ENCODE measurements at regions not wholly inside any gene's neighbourhood (a gene's known extent, or its start where the extent isn't known, plus 50 kb on each side); places are given as distances from the start of the nearest gene placed in this dataset.

GRCh38 chr4:24248674-24249630 lies 335.4 kb downstream of the DHX15 start:
- Histone ChIP-seq H3K9me3 (ENCODE audit: control insufficient read depth, low read length) (no peaks in the 10 kb centered on the region), H3K4me3 (ENCODE audit: low read length) (no peak overlapping the region), H3K36me3 (ENCODE audit: control insufficient read depth, insufficient read depth, low read length) (no peaks in the 10 kb centered on the region), H3K9ac (ENCODE audit: low read length) (no peak overlapping the region), H3K27me3 (ENCODE audit: control insufficient read depth, insufficient read depth, low read length) (no peaks in the 10 kb centered on the region), H3K4me1 (ENCODE audit: control insufficient read depth, insufficient read depth, low read length) (no peaks in the 10 kb centered on the region)

DNA sequence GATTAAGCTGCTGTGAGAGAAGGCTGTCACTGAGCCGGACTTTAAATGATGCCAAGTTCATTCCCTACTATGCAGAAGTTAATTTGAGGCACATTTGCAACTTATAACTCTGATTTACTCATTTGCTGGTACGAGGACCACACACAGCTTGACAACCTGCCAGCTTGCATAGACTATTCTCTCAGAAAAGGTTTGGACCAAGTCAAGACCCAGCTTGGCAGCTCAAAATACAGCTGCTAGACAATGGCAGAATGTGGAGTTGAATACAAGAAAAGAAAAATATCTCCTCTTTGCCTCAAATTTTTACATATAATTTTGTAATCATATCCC lies 338.9 kb downstream of the DHX15 start:
- no peak overlapping the region for H3K4me3 ChIP-seq (ENCODE audit: low read length)
- no peaks in the 10 kb centered on the region for H3K36me3 ChIP-seq (ENCODE audit: control insufficient read depth, insufficient read depth, low read length)
- H3K9ac ChIP-seq (ENCODE audit: low read length): no peak overlapping the region

DNA sequence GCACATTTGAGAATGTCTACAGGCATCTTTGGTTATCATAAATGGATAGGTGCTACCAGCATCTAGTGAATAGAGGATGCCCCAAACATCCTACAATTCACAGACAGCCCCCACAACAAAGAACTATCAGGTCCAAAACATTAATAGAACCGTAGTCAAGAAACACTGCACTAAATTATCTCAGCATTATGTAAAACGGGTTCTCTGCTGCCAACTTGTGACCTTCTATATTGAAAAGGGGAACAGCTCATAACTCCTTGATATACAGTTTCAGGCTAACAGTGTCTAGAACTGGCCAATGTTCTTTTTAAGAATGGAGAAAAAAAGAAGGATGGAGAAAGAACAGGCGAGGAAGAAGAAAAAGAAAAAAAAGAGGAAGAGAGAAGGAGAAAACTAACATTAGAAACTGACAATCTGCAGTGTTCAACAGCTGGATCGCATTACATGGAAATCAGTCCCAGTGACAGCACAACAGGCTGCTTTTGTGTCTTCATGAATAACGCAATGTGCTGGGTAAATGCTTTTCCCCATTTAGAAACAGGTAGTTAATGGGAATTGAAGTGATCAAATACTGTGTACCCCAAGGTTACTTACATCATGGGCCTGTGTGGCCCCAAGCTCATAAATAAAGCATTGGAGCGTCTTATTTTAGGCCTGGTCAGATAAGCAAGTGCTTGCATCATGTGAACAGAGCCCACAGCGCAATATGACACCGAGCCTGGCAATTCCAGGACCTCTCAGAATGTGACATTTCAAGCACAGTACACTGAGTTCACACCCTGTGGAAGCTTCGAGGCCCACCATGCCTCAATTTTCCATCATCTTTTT lies 339.5 kb downstream of the DHX15 start:
- Histone ChIP-seq H3K9ac (ENCODE audit: low read length) (no peak overlapping the region), H3K9me3 (ENCODE audit: control insufficient read depth, low read length) (no peaks in the 10 kb centered on the region), H3K27me3 (ENCODE audit: control insufficient read depth, insufficient read depth, low read length) (no peaks in the 10 kb centered on the region), H3K36me3 (ENCODE audit: control insufficient read depth, insufficient read depth, low read length) (no peaks in the 10 kb centered on the region), H3K4me1 (ENCODE audit: control insufficient read depth, insufficient read depth, low read length) (no peaks in the 10 kb centered on the region), H3K4me3 (ENCODE audit: low read length) (no peak overlapping the region)

More for the DNA sequence above, 338.9 kb downstream of the DHX15 start:
- H3K9me3 ChIP-seq (ENCODE audit: control insufficient read depth, low read length): no peaks in the 10 kb centered on the region
- no peaks in the 10 kb centered on the region for H3K4me1 ChIP-seq (ENCODE audit: control insufficient read depth, insufficient read depth, low read length)
- H3K27me3 ChIP-seq (ENCODE audit: control insufficient read depth, insufficient read depth, low read length): no peaks in the 10 kb centered on the region

DNA sequence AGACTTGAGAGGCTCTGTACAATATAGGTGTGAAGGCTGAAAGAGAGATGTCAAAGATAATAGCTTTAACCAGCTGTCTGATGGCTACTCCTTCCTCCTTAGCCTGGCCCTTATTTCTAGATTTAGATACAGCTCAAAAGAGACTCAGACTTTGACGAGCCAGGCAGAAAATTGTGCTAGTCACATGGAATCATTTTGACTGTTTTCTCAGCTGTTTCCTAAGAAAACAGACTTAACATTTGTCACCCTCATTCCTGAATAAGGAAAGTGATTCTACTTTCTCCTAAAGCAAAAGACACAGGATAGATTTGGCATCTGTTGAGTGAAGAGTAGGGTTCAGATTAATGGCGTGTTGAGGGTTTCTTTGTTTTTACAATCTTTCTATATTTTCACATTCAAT lies 340.7 kb downstream of the DHX15 start:
- H3K27me3 ChIP-seq (ENCODE audit: control insufficient read depth, insufficient read depth, low read length): no peaks in the 10 kb centered on the region
- H3K9me3 ChIP-seq (ENCODE audit: control insufficient read depth, low read length): no peaks in the 10 kb centered on the region
- H3K9ac ChIP-seq (ENCODE audit: low read length): no peak overlapping the region
- no peaks in the 10 kb centered on the region for H3K4me1 ChIP-seq (ENCODE audit: control insufficient read depth, insufficient read depth, low read length)
- no peaks in the 10 kb centered on the region for H3K36me3 ChIP-seq (ENCODE audit: control insufficient read depth, insufficient read depth, low read length)
- no peak overlapping the region for H3K4me3 ChIP-seq (ENCODE audit: low read length)

- Histone ChIP-seq H3K9me3 (ENCODE audit: control insufficient read depth, low read length) (no peaks in the 10 kb centered on the region), H3K4me3 (ENCODE audit: low read length) (no peak overlapping the region), H3K27me3 (ENCODE audit: control insufficient read depth, insufficient read depth, low read length) (no peaks in the 10 kb centered on the region), H3K4me1 (ENCODE audit: control insufficient read depth, insufficient read depth, low read length) (no peaks in the 10 kb centered on the region), H3K9ac (ENCODE audit: low read length) (no peak overlapping the region), H3K36me3 (ENCODE audit: control insufficient read depth, insufficient read depth, low read length) (no peaks in the 10 kb centered on the region)
Measured at GRCh38 chr4:24241511-24241910, 342.8 kb downstream of the DHX15 start.

GRCh38 chr4:24240655-24241054 lies 343.7 kb downstream of the DHX15 start:
- H3K27me3 ChIP-seq (ENCODE audit: control insufficient read depth, insufficient read depth, low read length): no peaks in the 10 kb centered on the region
- H3K9ac ChIP-seq (ENCODE audit: low read length): no peak overlapping the region
- H3K4me1 ChIP-seq (ENCODE audit: control insufficient read depth, insufficient read depth, low read length): no peaks in the 10 kb centered on the region

DNA sequence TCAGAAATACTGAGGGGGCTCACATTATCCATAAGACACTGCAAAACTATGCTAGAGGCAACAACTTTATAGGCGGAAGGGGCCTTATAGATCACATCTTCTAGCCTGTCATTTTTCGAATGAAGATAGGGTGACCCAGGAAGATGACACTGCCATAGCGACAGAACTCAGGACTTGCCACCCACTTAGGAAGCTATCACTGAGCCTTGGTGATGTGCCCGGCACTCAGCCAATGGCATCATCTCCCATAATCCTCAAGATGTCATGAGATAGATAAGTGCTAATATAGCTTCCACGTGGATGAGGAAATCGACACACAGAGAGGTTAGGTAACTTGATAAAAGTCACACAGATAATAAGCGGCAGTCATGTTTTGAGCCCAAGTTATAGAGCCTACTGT lies 346.6 kb downstream of the DHX15 start:
- Histone ChIP-seq H3K27me3 (ENCODE audit: control insufficient read depth, insufficient read depth, low read length) (no peaks in the 10 kb centered on the region), H3K9me3 (ENCODE audit: control insufficient read depth, low read length) (no peaks in the 10 kb centered on the region), H3K4me1 (ENCODE audit: control insufficient read depth, insufficient read depth, low read length) (no peaks in the 10 kb centered on the region), H3K36me3 (ENCODE audit: control insufficient read depth, insufficient read depth, low read length) (no peaks in the 10 kb centered on the region), H3K4me3 (ENCODE audit: low read length) (no peak overlapping the region), H3K9ac (ENCODE audit: low read length) (no peak overlapping the region)

More at GRCh38 chr4:24240655-24241054, 343.7 kb downstream of the DHX15 start:
- Histone ChIP-seq H3K4me3 (ENCODE audit: low read length) (no peak overlapping the region), H3K9me3 (ENCODE audit: control insufficient read depth, low read length) (no peaks in the 10 kb centered on the region), H3K36me3 (ENCODE audit: control insufficient read depth, insufficient read depth, low read length) (no peaks in the 10 kb centered on the region)

GRCh38 chr4:24236532-24236931 lies 346.7 kb upstream of the PPARGC1A start:
- H3K36me3 ChIP-seq (ENCODE audit: control insufficient read depth, insufficient read depth, low read length): no peaks in the 10 kb centered on the region
- no peak overlapping the region for H3K4me3 ChIP-seq (ENCODE audit: low read length)
- no peak overlapping the region for H3K9ac ChIP-seq (ENCODE audit: low read length)
- H3K9me3 ChIP-seq (ENCODE audit: control insufficient read depth, low read length): no peaks in the 10 kb centered on the region
- no peaks in the 10 kb centered on the region for H3K4me1 ChIP-seq (ENCODE audit: control insufficient read depth, insufficient read depth, low read length)
- H3K27me3 ChIP-seq (ENCODE audit: control insufficient read depth, insufficient read depth, low read length): no peaks in the 10 kb centered on the region

GRCh38 chr4:24236120-24236519 lies 346.3 kb upstream of the PPARGC1A start:
- H3K4me1 ChIP-seq (ENCODE audit: control insufficient read depth, insufficient read depth, low read length): no peaks in the 10 kb centered on the region
- no peak overlapping the region for H3K4me3 ChIP-seq (ENCODE audit: low read length)
- H3K27me3 ChIP-seq (ENCODE audit: control insufficient read depth, insufficient read depth, low read length): no peaks in the 10 kb centered on the region
- no peak overlapping the region for H3K9ac ChIP-seq (ENCODE audit: low read length)
- H3K9me3 ChIP-seq (ENCODE audit: control insufficient read depth, low read length): no peaks in the 10 kb centered on the region
- H3K36me3 ChIP-seq (ENCODE audit: control insufficient read depth, insufficient read depth, low read length): no peaks in the 10 kb centered on the region

GRCh38 chr4:24235618-24236017 lies 345.8 kb upstream of the PPARGC1A start:
- Histone ChIP-seq H3K36me3 (ENCODE audit: control insufficient read depth, insufficient read depth, low read length) (no peaks in the 10 kb centered on the region), H3K4me1 (ENCODE audit: control insufficient read depth, insufficient read depth, low read length) (no peaks in the 10 kb centered on the region), H3K27me3 (ENCODE audit: control insufficient read depth, insufficient read depth, low read length) (no peaks in the 10 kb centered on the region), H3K9me3 (ENCODE audit: control insufficient read depth, low read length) (no peaks in the 10 kb centered on the region), H3K9ac (ENCODE audit: low read length) (no peak overlapping the region), H3K4me3 (ENCODE audit: low read length) (no peak overlapping the region)

- no peaks in the 10 kb centered on the region for H3K9me3 ChIP-seq (ENCODE audit: control insufficient read depth, low read length)
- no peaks in the 10 kb centered on the region for H3K27me3 ChIP-seq (ENCODE audit: control insufficient read depth, insufficient read depth, low read length)
- H3K36me3 ChIP-seq (ENCODE audit: control insufficient read depth, insufficient read depth, low read length): no peaks in the 10 kb centered on the region
- no peak overlapping the region for H3K9ac ChIP-seq (ENCODE audit: low read length)
- no peaks in the 10 kb centered on the region for H3K4me1 ChIP-seq (ENCODE audit: control insufficient read depth, insufficient read depth, low read length)
- no peak overlapping the region for H3K4me3 ChIP-seq (ENCODE audit: low read length)
Measured at GRCh38 chr4:24234288-24234848, 344.5 kb upstream of the PPARGC1A start.

- no peak overlapping the region for H3K9ac ChIP-seq (ENCODE audit: low read length)
- H3K4me1 ChIP-seq (ENCODE audit: control insufficient read depth, insufficient read depth, low read length): peaks cover 4% of the 10 kb centered on the region
- no peaks in the 10 kb centered on the region for H3K27me3 ChIP-seq (ENCODE audit: control insufficient read depth, insufficient read depth, low read length)
- no peaks in the 10 kb centered on the region for H3K36me3 ChIP-seq (ENCODE audit: control insufficient read depth, insufficient read depth, low read length)
- no peaks in the 10 kb centered on the region for H3K9me3 ChIP-seq (ENCODE audit: control insufficient read depth, low read length)
- no peak overlapping the region for H3K4me3 ChIP-seq (ENCODE audit: low read length)
Measured at GRCh38 chr4:24230955-24231354, 341.1 kb upstream of the PPARGC1A start.

Measured in mucosa of stomach (tissue), 1 donor.